MCF 10A (cell line): ENCODE measurements at regions not wholly inside any gene's neighbourhood (a gene's known extent, or its start where the extent isn't known, plus 50 kb on each side); places are given as distances from the start of the nearest gene placed in this dataset.

Experiments
- BruUV-seq: library from RNA; stranded (reverse); fragments of 400-500 nt; replicated peaks from 2 replicates; lab custom pipeline; 2021; lab: Mats Ljungman, UMichigan
- CTCF ChIA-PET: fragments of 300-600 bp; sonication (Branson Sonifier 250); formaldehyde crosslinking; extraction: SDS; loops from one replicate; lab custom pipeline; 2021; ENCODE audit warnings: antibody characterized with exemption, inconsistent platforms; lab: Yijun Ruan, JAX
- POLR2A ChIA-PET: fragments of 300-600, 350-650 bp; sonication (Branson Sonifier 250); formaldehyde crosslinking; extraction: SDS; loops from one replicate; lab custom pipeline; 2020; ENCODE audit warnings: antibody characterized with exemption, inconsistent platforms; lab: Yijun Ruan, JAX
- DNase-seq: peaks from one replicate; pipeline ENCODE4 v3.0.0-alpha.2; 2018; ENCODE audit not compliant: unreplicated experiment
- H3K27ac Mint-ChIP-seq: one replicate; pipeline ENCODE4 v1.8.0; 2022; ENCODE audit warnings: mild to moderate bottlenecking, low read depth, mixed read lengths; ENCODE audit not compliant: unreplicated experiment
- H3K27me3 Mint-ChIP-seq: one replicate; pipeline ENCODE4 v1.8.0; 2022; ENCODE audit warnings: mixed read lengths; ENCODE audit not compliant: insufficient read depth, unreplicated experiment
- H3K36me3 Mint-ChIP-seq: one replicate; pipeline ENCODE4 v1.8.0; 2022; ENCODE audit warnings: mild to moderate bottlenecking, moderate library complexity, mixed read lengths; ENCODE audit not compliant: insufficient read depth, unreplicated experiment
- H3K4me1 Mint-ChIP-seq: one replicate; pipeline ENCODE4 v1.8.0; 2022; ENCODE audit warnings: mixed read lengths; ENCODE audit not compliant: insufficient read depth, unreplicated experiment
- H3K4me3 Mint-ChIP-seq: one replicate; pipeline ENCODE4 v1.8.0; 2022; ENCODE audit warnings: mild to moderate bottlenecking, moderate library complexity, mixed read lengths; ENCODE audit not compliant: unreplicated experiment
- H3K9me3 Mint-ChIP-seq: one replicate; pipeline ENCODE4 v1.8.0; 2022; ENCODE audit warnings: mixed read lengths; ENCODE audit not compliant: unreplicated experiment
- CTCF ChIP-seq: fragments of 200-600 bp; IDR thresholded peaks from one replicate; pipeline ENCODE4 v1.8.0; 2022; ENCODE audit warnings: antibody characterized with exemption, mild to moderate bottlenecking; ENCODE audit not compliant: unreplicated experiment
- intact Hi-C: fragments of 100-400 bp; cut with micrococcal nuclease; formaldehyde crosslinking; loops from 2 replicates; pipeline ENCODE4 v1.14.1; 2022

GRCh38 chrX:109931677-109932076 lies 71.2 kb upstream of the TMEM164 start:
- Mint-ChIP-seq H3K4me1 (peaks cover 11% of the 10 kb centered on the region), H3K36me3 (no peaks in the 10 kb centered on the region), H3K27ac (no peak overlapping the region), H3K4me3 (no peak overlapping the region), H3K27me3 (peaks cover 58% of the 10 kb centered on the region), H3K9me3 (no peaks in the 10 kb centered on the region)
- ChIA-PET CTCF (no interaction called here), POLR2A (no interaction called here)
- TF ChIP-seq CTCF: no peak
- intact Hi-C loops: no loop called here
- BruUV-seq: no TSS peak
- no peak for DNase-seq

- DNase-seq: no peak
- intact Hi-C loops: no loop called here
- Mint-ChIP-seq H3K27me3 (peaks cover 62% of the 10 kb centered on the region), H3K4me3 (no peak overlapping the region), H3K36me3 (no peaks in the 10 kb centered on the region), H3K4me1 (peaks cover 11% of the 10 kb centered on the region), H3K9me3 (no peaks in the 10 kb centered on the region), H3K27ac (no peak overlapping the region)
- BruUV-seq: no TSS peak
- ChIA-PET POLR2A (interaction anchor here (0.5 kb wide), 1 partner anchor 10 kb away, joined by 3 read pairs; no protein-coding TSS in a partner anchor), CTCF (interaction anchor here (0.7 to 1.2 kb wide), 3 partner anchors 13 to 222 kb away, joined by 3 to 5 read pairs (median 3); no protein-coding TSS in a partner anchor)
- TF ChIP-seq CTCF: no peak
Observed at GRCh38 chrX:109934434-109934833, 68.5 kb upstream of the TMEM164 start.

- Mint-ChIP-seq H3K27ac (no peak overlapping the region), H3K4me1 (peaks cover 11% of the 10 kb centered on the region), H3K27me3 (peaks cover 67% of the 10 kb centered on the region), H3K36me3 (no peaks in the 10 kb centered on the region), H3K9me3 (no peaks in the 10 kb centered on the region), H3K4me3 (no peak overlapping the region)
- ChIA-PET CTCF (interaction anchor here (0.6 to 1.2 kb wide), 4 partner anchors 25 to 221 kb away, joined by 3 to 5 read pairs (median 4); no protein-coding TSS in a partner anchor), POLR2A (interaction anchor here (0.5 to 2.1 kb wide), 3 partner anchors 10 to 31 kb away, joined by 3 to 6 read pairs (median 3); no protein-coding TSS in a partner anchor)
- DNase-seq: peak; percentile 58
- no TSS peak for BruUV-seq
- intact Hi-C loops: no loop called here
- TF ChIP-seq CTCF: no peak
Observed at GRCh38 chrX:109934935-109935334, 68.0 kb upstream of the TMEM164 start.

GRCh38 chrX:109936114-109936513 lies 66.8 kb upstream of the TMEM164 start:
- no peaks in the 10 kb centered on the region for H3K36me3 Mint-ChIP-seq
- ChIA-PET POLR2A (interaction anchor here (1.1 to 2.1 kb wide), 2 partner anchors 18 to 30 kb away, joined by 3 to 6 read pairs; no protein-coding TSS in a partner anchor), CTCF (interaction anchor here (1.2 kb wide), 1 partner anchor 15 kb away, joined by 3 read pairs; no protein-coding TSS in a partner anchor)
- peaks cover 11% of the 10 kb centered on the region for H3K4me1 Mint-ChIP-seq
- intact Hi-C loops: no loop called here
- peaks cover 77% of the 10 kb centered on the region for H3K27me3 Mint-ChIP-seq
- peak overlapping the region; percentile 43 for H3K27ac Mint-ChIP-seq
- no peaks in the 10 kb centered on the region for H3K9me3 Mint-ChIP-seq
- peak; percentile 45 for DNase-seq
- TF ChIP-seq CTCF: no peak
- no TSS peak for BruUV-seq
- no peak overlapping the region for H3K4me3 Mint-ChIP-seq
